ENCODE measurements at regions not wholly inside any gene's neighbourhood (a gene's known extent, or its start where the extent isn't known, plus 50 kb on each side); places are given as distances from the start of the nearest gene placed in this dataset.

GRCh38 chr10:29099001-29099400, 189.9 kb upstream of the LYZL1 start:
- TF ChIP-seq YY1 (IDR thresholded peaks at IDR 0.05; ENCODE audit: insufficient read depth, insufficient read length): no peak
- no peak for TF ChIP-seq ZNF274 (IDR thresholded peaks at IDR 0.05; ENCODE audit: low read depth, low read length)
